Activated T-helper 2 cell treated with anti-CD3 and anti-CD28 coated beads, Interferon-gamma antibody, Interleukin-2, Interleukin-4, amounts not matched to agents 10 μg/mL and 5 μg/mL and 100 μg/mL, durations not matched to agents 14 hours and 24 hours and 36 hours (primary cell): ENCODE measurements at regions not wholly inside any gene's neighbourhood (a gene's known extent, or its start where the extent isn't known, plus 50 kb on each side); places are given as distances from the start of the nearest gene placed in this dataset.

Experiments used
- DNase-seq: peaks from one replicate; pipeline ENCODE4 v3.0.0; 2021; ENCODE audit warnings: low spot score
- H3K27ac Mint-ChIP-seq: one replicate; pipeline ENCODE4 v1.8.0; 2021; ENCODE audit warnings: mixed read lengths
- H3K27me3 Mint-ChIP-seq: one replicate; pipeline ENCODE4 v1.8.0; 2021; ENCODE audit warnings: low read depth, mixed read lengths
- H3K36me3 Mint-ChIP-seq: one replicate; pipeline ENCODE4 v1.8.0; 2021; ENCODE audit warnings: low read depth, mixed read lengths
- H3K4me1 Mint-ChIP-seq: one replicate; pipeline ENCODE4 v1.8.0; 2021; ENCODE audit warnings: low read depth, mixed read lengths
- H3K4me3 Mint-ChIP-seq: one replicate; pipeline ENCODE4 v1.8.0; 2021; ENCODE audit warnings: low read depth, mild to moderate bottlenecking, moderate library complexity, mixed read lengths
- H3K9me3 Mint-ChIP-seq: one replicate; pipeline ENCODE4 v1.8.0; 2021; ENCODE audit warnings: mixed read lengths
- intact Hi-C: fragments of 100-400 bp; cut with micrococcal nuclease; formaldehyde crosslinking; loops from one replicate; pipeline ENCODE4 v1.15.1; 2023

DNA sequence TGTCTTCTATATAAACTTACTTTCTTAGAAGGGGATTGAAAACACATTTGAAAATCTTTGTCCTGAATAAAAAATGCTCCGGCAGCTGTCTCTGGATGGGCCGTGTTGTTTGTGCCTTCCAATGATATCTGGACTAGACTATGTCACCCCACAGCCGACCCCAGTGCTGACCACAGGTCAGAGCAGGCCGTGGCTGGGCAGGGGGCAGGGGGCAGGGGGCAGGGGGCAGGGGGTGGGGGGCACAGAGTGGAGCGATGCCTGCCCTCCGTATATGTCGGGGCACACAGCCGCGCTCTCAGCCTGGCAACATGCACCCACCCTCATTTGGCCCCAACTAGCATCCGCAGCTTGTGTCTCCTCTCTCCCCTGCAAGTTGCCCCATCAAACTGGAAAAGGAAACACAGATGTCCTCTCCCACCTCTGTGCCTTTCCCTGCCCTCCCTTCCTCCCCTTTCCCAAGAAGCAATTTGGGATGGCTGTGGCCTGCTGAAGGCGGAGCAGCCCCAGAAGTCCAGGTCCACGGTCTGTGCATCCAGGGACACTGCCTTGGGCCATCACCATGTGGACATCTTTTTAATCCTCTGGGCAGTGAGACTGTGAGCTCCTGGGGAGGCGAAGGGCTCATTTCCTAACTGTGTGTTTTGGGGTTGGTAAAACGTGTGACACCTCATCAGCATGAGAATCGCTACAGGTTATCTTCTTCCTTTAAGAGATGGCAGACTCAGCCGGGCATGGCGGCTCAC lies 295.7 kb upstream of the RTL1 start:
- Mint-ChIP-seq H3K9me3 (peaks cover 10% of the 10 kb centered on the region), H3K27ac (no peak overlapping the region), H3K27me3 (no peaks in the 10 kb centered on the region), H3K36me3 (no peaks in the 10 kb centered on the region), H3K4me1 (no peaks in the 10 kb centered on the region), H3K4me3 (no peak overlapping the region)
- DNase-seq, result no peak
- intact Hi-C loops, result no loop called here

DNA sequence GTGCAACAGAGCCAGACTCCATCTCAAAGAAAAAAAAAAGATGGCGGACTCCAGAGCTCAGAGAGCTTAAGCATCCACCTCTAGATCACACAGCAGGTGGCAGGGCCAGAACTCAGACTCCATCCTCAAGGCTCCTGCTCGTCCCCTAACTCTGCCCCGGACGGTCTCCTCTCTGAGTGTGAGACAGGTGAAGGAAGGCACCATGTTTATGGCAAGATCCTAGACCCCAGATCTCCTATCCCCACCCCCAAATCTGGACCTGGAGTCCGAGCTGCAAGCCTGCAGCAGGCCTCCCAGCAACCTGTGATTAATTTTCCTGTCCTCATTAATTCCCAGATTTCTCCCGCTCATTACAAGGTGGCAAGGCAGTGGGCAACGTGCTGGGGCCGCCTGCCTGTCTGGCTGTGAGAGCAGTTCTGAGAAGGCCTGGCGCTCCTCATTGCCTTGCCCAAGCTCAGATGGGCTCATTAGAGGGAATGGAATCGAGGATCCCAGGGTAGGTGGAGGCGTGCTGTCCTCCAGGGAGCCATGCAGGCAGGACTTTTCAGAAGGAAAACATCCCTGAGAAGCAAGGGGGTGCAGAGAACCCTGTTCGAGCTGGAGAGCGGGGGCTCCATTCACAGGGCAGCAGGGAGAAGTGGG lies 296.6 kb upstream of the RTL1 start:
- Mint-ChIP-seq H3K27ac (no peak overlapping the region), H3K4me3 (no peak overlapping the region), H3K9me3 (peaks cover 16% of the 10 kb centered on the region), H3K27me3 (no peaks in the 10 kb centered on the region), H3K36me3 (no peaks in the 10 kb centered on the region), H3K4me1 (no peaks in the 10 kb centered on the region)
- no peak for DNase-seq
- intact Hi-C loops, result no loop called here

DNA sequence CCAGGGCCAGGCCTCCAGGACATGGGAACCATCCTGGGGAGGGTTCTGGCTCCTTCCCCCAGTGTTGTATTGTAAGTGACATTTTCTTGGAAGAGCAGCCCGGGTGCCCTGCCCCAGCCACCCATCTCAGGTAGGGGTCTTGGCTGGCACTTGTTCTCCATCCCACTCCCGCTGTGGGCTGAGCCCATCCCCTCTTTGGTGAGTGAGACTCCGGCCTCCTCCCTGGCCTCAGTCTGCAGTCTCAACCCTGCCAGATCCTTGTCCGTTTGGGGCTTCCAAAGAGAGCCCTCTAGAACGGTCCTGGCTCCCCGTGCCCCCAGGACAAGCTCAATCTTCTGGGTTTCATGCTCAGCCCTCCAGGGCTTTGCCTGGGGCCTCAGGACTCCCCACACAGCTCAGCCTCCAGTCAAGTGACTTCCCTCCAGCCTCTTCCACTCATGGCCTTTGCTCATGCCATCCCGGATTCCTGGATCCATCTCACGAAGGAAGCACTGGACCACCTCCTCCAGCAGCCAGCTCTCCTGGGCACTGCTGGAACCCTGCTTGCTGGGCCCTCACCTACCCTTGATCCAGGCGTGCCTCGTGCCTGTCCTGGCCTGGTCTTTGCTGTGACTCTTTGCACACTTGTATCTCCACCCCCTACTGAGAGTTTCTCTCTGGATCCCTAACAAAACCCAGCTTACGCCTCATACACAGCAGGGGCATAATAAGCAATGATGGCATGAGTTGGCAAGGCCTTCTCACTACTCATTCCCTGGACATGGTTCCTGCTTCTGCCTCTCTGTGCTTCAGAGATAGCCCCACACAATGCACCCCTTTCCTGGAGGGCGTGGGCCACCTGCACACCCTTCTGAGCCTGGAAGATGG lies 297.4 kb upstream of the RTL1 start:
- H3K4me3 Mint-ChIP-seq, result no peak overlapping the region
- intact Hi-C loops, result no loop called here
- H3K27ac Mint-ChIP-seq, result no peak overlapping the region
- DNase-seq, result no peak
- no peaks in the 10 kb centered on the region for H3K4me1 Mint-ChIP-seq
- H3K36me3 Mint-ChIP-seq, result no peaks in the 10 kb centered on the region
- peaks cover 23% of the 10 kb centered on the region for H3K9me3 Mint-ChIP-seq
- no peaks in the 10 kb centered on the region for H3K27me3 Mint-ChIP-seq

DNA sequence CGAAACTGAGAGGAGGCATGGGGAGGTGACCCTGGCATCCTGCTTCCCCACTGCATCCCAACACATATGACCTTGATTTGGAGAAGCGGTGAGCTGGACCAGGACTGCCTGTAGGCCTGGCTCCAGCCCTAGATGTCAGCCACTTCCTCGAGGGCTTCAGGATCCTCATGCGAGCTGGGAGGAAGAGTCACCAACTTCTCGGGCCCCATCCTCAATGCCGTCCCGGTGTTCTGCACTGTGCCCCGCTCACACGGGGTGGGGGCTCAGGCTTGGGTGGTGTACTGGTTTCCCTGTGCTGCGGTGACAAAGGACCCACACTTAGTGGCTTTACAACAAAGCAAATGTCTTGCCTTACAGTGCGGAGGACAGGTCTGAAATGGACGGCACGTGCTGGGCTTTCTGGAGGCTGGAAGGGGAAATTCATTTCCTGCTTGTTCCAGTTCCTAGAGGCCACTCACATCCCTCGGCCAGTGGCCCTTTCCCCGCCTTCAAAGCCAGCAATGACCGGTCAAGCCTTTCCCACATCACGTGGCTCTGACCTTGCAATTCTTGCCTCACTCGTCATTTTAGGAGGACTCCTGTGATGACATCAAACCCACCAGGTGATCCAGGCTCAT lies 298.1 kb upstream of the RTL1 start:
- Mint-ChIP-seq H3K36me3 (no peaks in the 10 kb centered on the region), H3K4me3 (no peak overlapping the region), H3K4me1 (no peaks in the 10 kb centered on the region), H3K9me3 (peaks cover 30% of the 10 kb centered on the region), H3K27me3 (no peaks in the 10 kb centered on the region), H3K27ac (no peak overlapping the region)
- no peak for DNase-seq
- intact Hi-C loops, result no loop called here

DNA sequence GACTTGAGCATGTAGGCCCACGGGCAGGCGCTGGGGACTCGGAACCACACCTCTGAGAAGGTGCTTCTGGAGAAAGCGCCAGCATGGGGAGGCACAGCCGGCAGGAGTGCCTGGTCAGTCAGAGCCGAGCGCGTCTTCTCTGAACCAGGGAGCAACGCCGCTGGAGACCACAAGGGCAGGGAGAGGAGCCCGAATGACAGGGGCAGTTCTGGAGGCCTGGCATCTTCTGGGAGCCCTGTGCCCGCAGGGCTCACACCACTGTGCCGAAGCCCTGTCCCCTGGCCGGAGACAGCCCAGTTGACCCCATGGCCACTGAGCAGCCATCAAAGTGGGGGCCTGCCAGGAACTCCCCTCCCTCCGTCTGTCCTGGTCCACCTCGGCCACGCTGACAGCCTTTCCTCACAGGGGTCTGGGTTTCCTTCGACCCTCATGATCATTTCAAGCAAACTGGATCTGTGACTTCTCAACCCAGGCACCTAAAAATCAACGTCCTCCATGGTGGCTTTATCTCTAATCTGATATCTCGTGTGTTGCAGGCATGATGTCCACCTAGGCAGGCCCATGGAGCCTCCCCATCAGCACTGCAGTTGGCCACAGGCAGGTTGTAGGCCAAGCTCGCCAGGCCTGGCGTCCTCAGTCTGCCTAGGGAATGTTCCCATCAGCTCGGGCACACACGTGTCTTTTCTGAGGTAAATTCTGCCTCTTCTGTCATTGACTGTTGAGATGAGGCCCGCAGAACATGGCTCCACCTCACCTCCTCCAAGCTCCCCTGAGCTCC lies 299.3 kb upstream of the RTL1 start:
- Mint-ChIP-seq H3K9me3 (peaks cover 41% of the 10 kb centered on the region), H3K27me3 (no peaks in the 10 kb centered on the region), H3K4me3 (no peak overlapping the region), H3K4me1 (no peaks in the 10 kb centered on the region), H3K36me3 (no peaks in the 10 kb centered on the region), H3K27ac (no peak overlapping the region)
- intact Hi-C loops, result no loop called here
- no peak for DNase-seq

DNA sequence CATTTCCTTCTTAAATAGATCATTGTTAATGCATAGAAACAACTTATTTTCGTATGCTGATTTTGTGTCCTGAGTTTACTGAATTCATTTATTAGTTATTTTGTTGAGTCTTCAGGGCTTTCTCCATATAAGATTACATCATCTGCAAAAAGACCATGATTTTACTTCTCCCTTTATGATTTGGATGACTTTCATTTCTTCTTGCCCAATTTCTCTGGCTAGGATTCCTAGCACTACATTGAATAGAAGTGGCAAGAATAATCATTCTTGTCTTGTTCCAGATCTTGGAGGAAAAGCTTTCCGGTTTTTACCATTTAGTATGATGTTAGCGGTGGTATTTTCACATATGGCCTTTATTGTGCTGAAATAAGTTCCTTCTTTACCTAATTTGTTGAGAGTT lies 303.0 kb upstream of the RTL1 start:
- H3K9me3 Mint-ChIP-seq, result peaks cover 68% of the 10 kb centered on the region
- H3K4me3 Mint-ChIP-seq, result no peak overlapping the region
- no peaks in the 10 kb centered on the region for H3K36me3 Mint-ChIP-seq
- intact Hi-C loops, result no loop called here
- H3K27me3 Mint-ChIP-seq, result no peaks in the 10 kb centered on the region
- DNase-seq, result no peak
- H3K4me1 Mint-ChIP-seq, result no peaks in the 10 kb centered on the region
- H3K27ac Mint-ChIP-seq, result no peak overlapping the region

DNA sequence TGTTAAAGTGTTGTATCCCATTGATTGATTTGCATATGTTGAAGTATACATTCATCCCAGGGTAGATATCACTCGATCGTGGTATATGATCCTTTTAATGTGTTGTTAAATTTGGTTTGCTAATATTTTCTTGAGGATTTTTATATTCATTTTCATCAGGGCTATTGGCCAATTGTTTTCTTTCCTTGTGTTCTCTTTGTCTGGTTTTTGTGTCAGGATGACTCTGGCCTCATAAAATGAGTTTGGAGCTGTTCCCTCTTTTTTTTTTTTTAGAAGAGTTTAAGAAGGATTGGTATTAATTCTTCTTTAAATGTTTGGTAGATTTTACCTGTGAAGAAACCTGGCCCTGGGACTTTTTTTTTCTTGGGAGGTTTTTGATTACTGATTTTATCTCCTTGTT lies 303.5 kb upstream of the RTL1 start:
- intact Hi-C loops, result no loop called here
- no peaks in the 10 kb centered on the region for H3K27me3 Mint-ChIP-seq
- H3K4me3 Mint-ChIP-seq, result no peak overlapping the region
- no peaks in the 10 kb centered on the region for H3K36me3 Mint-ChIP-seq
- no peaks in the 10 kb centered on the region for H3K4me1 Mint-ChIP-seq
- H3K9me3 Mint-ChIP-seq, result peaks cover 71% of the 10 kb centered on the region
- no peak for DNase-seq
- H3K27ac Mint-ChIP-seq, result no peak overlapping the region

DNA sequence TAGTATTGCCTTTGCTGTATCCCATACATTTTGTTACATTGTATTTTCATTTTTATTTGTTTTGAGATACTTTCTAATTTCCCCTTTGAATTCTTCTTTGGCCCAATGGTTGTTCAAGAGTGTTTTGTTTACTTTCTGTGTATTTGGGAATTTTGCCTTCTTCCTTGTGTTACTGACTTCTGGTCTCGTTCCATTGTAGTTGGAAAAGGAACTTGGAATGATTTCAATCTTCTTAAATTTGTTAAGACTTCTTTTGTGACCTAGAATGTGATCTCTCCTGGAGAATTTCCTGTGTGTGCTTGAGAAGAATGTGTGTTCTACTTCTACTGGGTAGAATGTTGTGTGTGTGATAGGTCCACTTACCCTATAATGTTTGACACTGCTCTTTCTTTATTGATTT lies 304.4 kb upstream of the RTL1 start:
- H3K4me3 Mint-ChIP-seq, result no peak overlapping the region
- H3K4me1 Mint-ChIP-seq, result no peaks in the 10 kb centered on the region
- no peak overlapping the region for H3K27ac Mint-ChIP-seq
- no peaks in the 10 kb centered on the region for H3K36me3 Mint-ChIP-seq
- intact Hi-C loops, result no loop called here
- peaks cover 74% of the 10 kb centered on the region for H3K9me3 Mint-ChIP-seq
- H3K27me3 Mint-ChIP-seq, result no peaks in the 10 kb centered on the region
- DNase-seq, result no peak

DNA sequence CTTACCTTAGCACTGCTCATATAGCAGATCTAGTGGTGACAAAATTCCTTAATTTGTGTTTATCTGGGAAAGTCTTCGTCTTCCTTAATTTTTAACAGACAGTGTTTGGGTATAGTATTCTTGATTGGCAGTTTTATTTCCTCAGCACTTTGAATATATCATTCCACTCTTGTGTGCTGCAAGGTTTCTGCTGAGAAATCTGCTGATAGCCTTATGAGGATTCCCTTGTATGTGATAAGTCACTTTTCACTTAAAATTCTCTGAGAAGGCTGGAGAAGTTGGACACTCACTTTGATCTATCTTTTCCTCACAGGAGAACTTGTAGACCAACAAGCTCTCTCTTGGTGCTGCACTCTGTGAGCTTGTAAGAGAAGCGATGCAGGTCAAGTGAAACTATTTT lies 306.1 kb upstream of the RTL1 start:
- intact Hi-C loops, result no loop called here
- Mint-ChIP-seq H3K4me3 (no peak overlapping the region), H3K27ac (no peak overlapping the region), H3K27me3 (no peaks in the 10 kb centered on the region), H3K36me3 (no peaks in the 10 kb centered on the region), H3K9me3 (peaks cover 64% of the 10 kb centered on the region), H3K4me1 (no peaks in the 10 kb centered on the region)
- DNase-seq, result no peak

DNA sequence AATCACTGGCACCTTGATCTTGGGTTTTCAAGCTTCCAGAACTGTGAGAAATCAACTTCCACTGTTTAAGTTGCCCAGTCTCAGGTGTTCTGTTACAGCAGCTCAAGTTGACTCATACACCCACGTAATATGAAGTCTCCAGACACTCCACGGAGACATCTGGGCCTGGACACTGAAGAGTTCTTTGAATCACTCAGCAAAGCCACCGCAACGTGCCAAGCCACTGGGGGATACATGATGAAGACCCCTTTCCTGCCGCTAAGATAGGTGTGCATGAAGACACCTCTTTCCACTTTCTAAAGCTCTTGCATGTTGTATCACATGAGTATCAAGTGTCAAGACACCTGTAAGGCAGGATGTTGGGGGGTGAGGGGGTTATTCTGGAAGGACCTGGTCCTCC lies 311.7 kb upstream of the RTL1 start:
- H3K4me1 Mint-ChIP-seq, result no peaks in the 10 kb centered on the region
- no peak for DNase-seq
- intact Hi-C loops, result no loop called here
- no peak overlapping the region for H3K4me3 Mint-ChIP-seq
- H3K9me3 Mint-ChIP-seq, result peaks cover 16% of the 10 kb centered on the region
- H3K27me3 Mint-ChIP-seq, result no peaks in the 10 kb centered on the region
- no peak overlapping the region for H3K27ac Mint-ChIP-seq
- H3K36me3 Mint-ChIP-seq, result no peaks in the 10 kb centered on the region

DNA sequence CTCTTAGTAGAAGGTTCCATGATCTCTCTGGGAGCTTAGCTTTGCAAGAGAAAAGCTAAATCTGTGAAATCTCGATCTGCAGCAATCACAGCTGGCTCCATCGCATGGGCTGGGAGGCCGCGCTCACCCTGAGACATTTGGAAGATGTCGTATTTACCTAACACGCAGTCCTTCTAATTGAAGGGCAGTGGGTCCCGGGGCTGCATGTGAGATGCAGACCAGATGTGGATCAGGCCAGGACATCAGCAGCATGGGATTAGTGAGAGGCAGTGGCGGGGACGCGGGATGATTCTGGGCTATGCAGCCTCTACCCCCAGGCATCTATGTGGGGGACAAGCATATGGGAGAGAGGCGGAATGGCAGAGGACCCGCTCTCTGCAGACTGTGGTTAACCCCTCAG lies 312.4 kb upstream of the RTL1 start:
- Mint-ChIP-seq H3K4me3 (no peak overlapping the region), H3K4me1 (no peaks in the 10 kb centered on the region), H3K27ac (no peak overlapping the region), H3K9me3 (peaks cover 10% of the 10 kb centered on the region), H3K36me3 (no peaks in the 10 kb centered on the region), H3K27me3 (no peaks in the 10 kb centered on the region)
- DNase-seq, result no peak
- intact Hi-C loops, result no loop called here

DNA sequence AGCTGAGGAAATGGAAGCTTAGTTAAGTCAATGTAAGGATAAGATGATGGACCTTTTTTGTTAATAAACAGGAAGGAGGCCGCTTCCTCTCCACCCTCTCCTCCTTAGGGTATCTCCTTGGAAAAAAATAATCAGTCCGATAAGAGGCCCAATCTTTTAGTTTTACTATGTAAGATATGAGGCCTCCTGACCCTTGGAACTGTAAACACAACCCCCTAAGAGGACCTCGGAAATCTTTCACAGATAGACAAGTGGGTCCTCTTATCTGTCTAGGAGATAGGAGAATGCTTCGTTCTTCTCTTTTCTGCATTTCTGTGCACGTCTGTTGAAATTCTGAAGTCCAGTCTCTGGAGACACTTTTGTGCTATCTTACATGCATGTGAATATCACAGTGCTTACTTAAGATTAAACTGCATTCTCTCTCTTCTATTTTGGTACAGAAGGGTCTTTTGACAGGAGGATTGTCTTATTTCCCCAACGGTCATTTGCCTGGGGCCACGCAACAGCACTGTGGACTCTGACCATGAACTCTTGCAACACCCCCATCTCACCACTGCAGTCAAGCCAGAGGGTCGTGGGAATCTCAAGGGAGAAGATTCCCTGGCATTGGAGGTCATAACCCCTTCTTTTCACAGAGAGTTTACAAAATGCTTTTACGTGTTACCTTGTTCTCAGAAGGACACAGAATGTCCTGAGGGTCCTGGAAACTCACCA lies 313.0 kb upstream of the RTL1 start:
- no peaks in the 10 kb centered on the region for H3K4me1 Mint-ChIP-seq
- no peak for DNase-seq
- no peaks in the 10 kb centered on the region for H3K27me3 Mint-ChIP-seq
- H3K4me3 Mint-ChIP-seq, result no peak overlapping the region
- no peak overlapping the region for H3K27ac Mint-ChIP-seq
- intact Hi-C loops, result no loop called here
- peaks cover 10% of the 10 kb centered on the region for H3K9me3 Mint-ChIP-seq
- H3K36me3 Mint-ChIP-seq, result no peaks in the 10 kb centered on the region
